ENCODE measurements at regions not wholly inside any gene's neighbourhood (a gene's known extent, or its start where the extent isn't known, plus 50 kb on each side); places are given as distances from the start of the nearest gene placed in this dataset.

- ATAC-seq, result no peak
These were observed 96.7 kb upstream of the UQCRFS1 start for GRCh38 chr19:29309637-29310036.

DNA sequence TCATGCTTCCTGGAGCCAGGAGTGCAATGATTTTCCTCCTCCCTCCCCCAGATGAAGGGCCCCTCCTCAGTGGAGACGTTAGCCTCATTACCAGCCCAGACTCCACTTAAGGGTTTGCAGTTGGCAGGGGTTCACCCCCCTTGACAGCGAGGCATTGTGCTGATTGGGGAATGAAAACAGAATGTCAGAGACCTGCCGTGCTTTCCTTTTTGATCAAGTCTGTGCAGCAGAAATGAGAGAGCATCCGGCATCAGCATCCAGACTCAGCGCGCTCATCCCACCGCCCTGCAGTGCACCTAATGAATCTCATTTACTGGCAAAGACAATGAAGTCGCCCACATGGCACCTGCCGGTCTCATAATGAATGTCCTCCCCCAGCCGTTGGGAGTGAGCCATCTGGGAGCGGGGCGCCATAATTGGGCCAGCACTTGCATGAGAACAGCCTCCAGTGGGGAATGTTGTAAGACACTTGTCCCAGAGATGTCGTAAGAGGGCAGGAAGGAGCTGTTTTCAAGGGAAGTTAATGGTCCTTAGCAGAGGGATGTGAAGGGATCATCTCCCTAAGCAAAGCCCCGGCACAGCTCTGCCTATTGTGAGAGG is 98.3 kb upstream of the UQCRFS1 start:
- H3K36me3 ChIP-seq, result no peaks in the 10 kb centered on the region
- no peak overlapping the region for H3K4me3 ChIP-seq
- ATAC-seq (no peak), DNase-seq (no peak)
- peaks cover 0 to 76% (median 53%) of the 10 kb centered on the region in 7 donors for H3K27me3 ChIP-seq
- H3K4me1 ChIP-seq, result no peaks in the 10 kb centered on the region
- intact Hi-C loops (cut with DNase I), result no loop called here
- WGBS, 2 donors, result 65 to 67% methylated on average over 14 of the region's 14 CpGs
- no peaks in the 10 kb centered on the region for H3K9me3 ChIP-seq
- TF ChIP-seq, protein P1, sequence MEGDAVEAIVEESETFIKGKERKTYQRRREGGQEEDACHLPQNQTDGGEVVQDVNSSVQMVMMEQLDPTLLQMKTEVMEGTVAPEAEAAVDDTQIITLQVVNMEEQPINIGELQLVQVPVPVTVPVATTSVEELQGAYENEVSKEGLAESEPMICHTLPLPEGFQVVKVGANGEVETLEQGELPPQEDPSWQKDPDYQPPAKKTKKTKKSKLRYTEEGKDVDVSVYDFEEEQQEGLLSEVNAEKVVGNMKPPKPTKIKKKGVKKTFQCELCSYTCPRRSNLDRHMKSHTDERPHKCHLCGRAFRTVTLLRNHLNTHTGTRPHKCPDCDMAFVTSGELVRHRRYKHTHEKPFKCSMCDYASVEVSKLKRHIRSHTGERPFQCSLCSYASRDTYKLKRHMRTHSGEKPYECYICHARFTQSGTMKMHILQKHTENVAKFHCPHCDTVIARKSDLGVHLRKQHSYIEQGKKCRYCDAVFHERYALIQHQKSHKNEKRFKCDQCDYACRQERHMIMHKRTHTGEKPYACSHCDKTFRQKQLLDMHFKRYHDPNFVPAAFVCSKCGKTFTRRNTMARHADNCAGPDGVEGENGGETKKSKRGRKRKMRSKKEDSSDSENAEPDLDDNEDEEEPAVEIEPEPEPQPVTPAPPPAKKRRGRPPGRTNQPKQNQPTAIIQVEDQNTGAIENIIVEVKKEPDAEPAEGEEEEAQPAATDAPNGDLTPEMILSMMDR (IDR thresholded peaks at IDR 0.05), result no peak
- H3K27ac ChIP-seq, result no peak overlapping the region

More at GRCh38 chr19:29309637-29310036, 96.7 kb upstream of the UQCRFS1 start:
- DNase-seq, result no peak
- Histone ChIP-seq H3K4me3 (no peak overlapping the region), H3K36me3 (no peaks in the 10 kb centered on the region), H3K4me1 (no peaks in the 10 kb centered on the region), H3K27ac (no peak overlapping the region), H3K9me3 (no peaks in the 10 kb centered on the region), H3K27me3 (peaks cover 0 to 74% (median 53%) of the 10 kb centered on the region in 7 donors)
- WGBS, 2 donors, result 48 to 49% methylated on average over 9 of the region's 9 CpGs
- TF ChIP-seq, protein P1 (IDR thresholded peaks at IDR 0.05), result no peak
- intact Hi-C loops (cut with DNase I), result no loop called here

GRCh38 chr19:29315556-29316190 is 102.7 kb upstream of the UQCRFS1 start:
- intact Hi-C loops (cut with DNase I), result no loop called here
- H3K9me3 ChIP-seq, result no peaks in the 10 kb centered on the region
- WGBS, 2 donors, result 33 to 37% methylated on average over 4 of the region's 4 CpGs
- H3K36me3 ChIP-seq, result no peaks in the 10 kb centered on the region
- no peak overlapping the region for H3K4me3 ChIP-seq
- H3K4me1 ChIP-seq, result no peaks in the 10 kb centered on the region
- ATAC-seq (no peak), DNase-seq (no peak)
- H3K27ac ChIP-seq, result no peak overlapping the region
- peaks cover 0 to 54% (median 43%) of the 10 kb centered on the region in 7 donors for H3K27me3 ChIP-seq
- TF ChIP-seq, protein P1 (IDR thresholded peaks at IDR 0.05), result no peak

- H3K27ac ChIP-seq, result no peak overlapping the region
- no peaks in the 10 kb centered on the region for H3K4me1 ChIP-seq
- H3K36me3 ChIP-seq, result no peaks in the 10 kb centered on the region
- DNase-seq (no peak), ATAC-seq (no peak)
- peaks cover 0 to 38% (median 23%) of the 10 kb centered on the region in 7 donors for H3K27me3 ChIP-seq
- no peak overlapping the region for H3K4me3 ChIP-seq
- H3K9me3 ChIP-seq, result no peaks in the 10 kb centered on the region
- intact Hi-C loops (cut with DNase I), result no loop called here
- TF ChIP-seq, protein P1 (IDR thresholded peaks at IDR 0.05), result no peak
- WGBS, 2 donors, result 73 to 75% methylated on average over 6 of the region's 6 CpGs
These were observed 105.6 kb upstream of the UQCRFS1 start for GRCh38 chr19:29318581-29318980.
